GM12891 (cell line): ENCODE measurements at regions not wholly inside any gene's neighbourhood (a gene's known extent, or its start where the extent isn't known, plus 50 kb on each side); places are given as distances from the start of the nearest gene placed in this dataset.
"Not testable (repeated sequence)": the region's sequence is repeated elsewhere in the genome, so short reads cannot be mapped to it uniquely, and the experiment has no call there.

Experiments
- DNase-seq: peaks from one replicate; pipeline ENCODE4 v3.0.0; 2011; ENCODE audit warnings: low spot score; ENCODE audit not compliant: insufficient read length
- FAIRE-seq: peaks from 2 replicates; lab custom pipeline; 2011; peaks lifted over from hg19 to GRCh38; lab: Jason Lieb, UNC
- PAX5 ChIP-seq: IDR thresholded peaks from 2 replicates; pipeline ENCODE4 v1.6.1; 2011; ENCODE audit warnings: low read length, moderate library complexity, mild to moderate bottlenecking; ENCODE audit not compliant: insufficient read depth, severe bottlenecking
- POLR2A ChIP-seq: IDR thresholded peaks from 2 replicates; pipeline ENCODE4 v1.6.1; 2011; ENCODE audit warnings: low read depth, low read length, control low read depth
- POLR2AphosphoS5 ChIP-seq: IDR thresholded peaks from 2 replicates; pipeline ENCODE4 v1.6.1; 2011; ENCODE audit warnings: low read depth, low read length, control low read depth
- POU2F2 ChIP-seq: IDR thresholded peaks from 2 replicates; pipeline ENCODE4 v1.6.1; 2011; ENCODE audit warnings: low read depth, mild to moderate bottlenecking, control low read depth, low read length, moderate library complexity
- SPI1 ChIP-seq: IDR thresholded peaks from 2 replicates; pipeline ENCODE4 v1.6.1; 2011; ENCODE audit warnings: low read depth, low read length, control low read depth
- TAF1 ChIP-seq: IDR thresholded peaks from 2 replicates; pipeline ENCODE4 v1.6.1; 2011; ENCODE audit warnings: low read depth, low read length, control low read depth

GRCh38 chr3:31103181-31103580 lies 208.7 kb upstream of the GADL1 start:
- FAIRE-seq, result no peak
- no peak for DNase-seq
- TF ChIP-seq POLR2AphosphoS5 (no peak), SPI1 (no peak), PAX5 (no peak), POU2F2 (no peak), TAF1 (no peak), POLR2A (no peak)

- no peak for DNase-seq
- TF ChIP-seq POU2F2 (no peak), POLR2AphosphoS5 (no peak), PAX5 (no peak), TAF1 (no peak), SPI1 (no peak), POLR2A (no peak)
- FAIRE-seq, result no peak
Measured at GRCh38 chr3:31103623-31104180, 209.2 kb upstream of the GADL1 start.

GRCh38 chr3:31105011-31105410 lies 210.6 kb upstream of the GADL1 start:
- FAIRE-seq, result no peak

GRCh38 chr3:31105438-31106077 lies 211.1 kb upstream of the GADL1 start:
- TF ChIP-seq POLR2A, result no peak
- TF ChIP-seq PAX5, result no peak
- no peak for TF ChIP-seq TAF1
- TF ChIP-seq POU2F2, result no peak
- TF ChIP-seq POLR2AphosphoS5, result no peak
- no peak for TF ChIP-seq SPI1
- no peak for DNase-seq
- FAIRE-seq, result no peak

More at GRCh38 chr3:31105011-31105410, 210.6 kb upstream of the GADL1 start:
- no peak for DNase-seq
- no peak for TF ChIP-seq SPI1
- TF ChIP-seq PAX5, result no peak
- TF ChIP-seq POLR2AphosphoS5, result no peak
- no peak for TF ChIP-seq TAF1
- TF ChIP-seq POLR2A, result no peak
- no peak for TF ChIP-seq POU2F2

GRCh38 chr3:31106204-31106603 lies 211.7 kb upstream of the GADL1 start:
- no peak for FAIRE-seq
- TF ChIP-seq POLR2AphosphoS5 (no peak), POLR2A (no peak)
- no peak for DNase-seq

- no peak for DNase-seq
- TF ChIP-seq POLR2A, result no peak
- no peak for FAIRE-seq
Measured at GRCh38 chr3:31106912-31107311, 212.5 kb upstream of the GADL1 start.

- no peak for DNase-seq
- no peak for FAIRE-seq
Measured at GRCh38 chr3:31114929-31115283, 220.4 kb upstream of the GADL1 start.

GRCh38 chr3:31115531-31115930 lies 221.1 kb upstream of the GADL1 start:
- not testable (repeated sequence) for FAIRE-seq

More at GRCh38 chr3:31114929-31115283, 220.4 kb upstream of the GADL1 start:
- TF ChIP-seq POLR2AphosphoS5 (no peak), POLR2A (no peak), PAX5 (no peak), TAF1 (no peak), SPI1 (no peak)

GRCh38 chr3:31116651-31117050 lies 222.2 kb upstream of the GADL1 start:
- FAIRE-seq, result no peak
- DNase-seq, result no peak
- TF ChIP-seq POLR2AphosphoS5 (no peak), POLR2A (no peak), SPI1 (no peak), POU2F2 (no peak), TAF1 (no peak), PAX5 (no peak)

More at GRCh38 chr3:31115531-31115930, 221.1 kb upstream of the GADL1 start:
- not testable (repeated sequence) for DNase-seq

- no peak for TF ChIP-seq POLR2AphosphoS5
- TF ChIP-seq PAX5, result no peak
- no peak for TF ChIP-seq POLR2A
- no peak for TF ChIP-seq TAF1
- no peak for TF ChIP-seq SPI1
- no peak for TF ChIP-seq POU2F2
- FAIRE-seq (no peak), DNase-seq (no peak)
Measured at GRCh38 chr3:31117854-31118253, 223.4 kb upstream of the GADL1 start.
